Stimulated activated CD4-positive, alpha-beta T cell treated with anti-CD3 and anti-CD28 coated beads, Interleukin-15, amount 100 ng/mL, for 24 hours (primary cell): ENCODE measurements at regions not wholly inside any gene's neighbourhood (a gene's known extent, or its start where the extent isn't known, plus 50 kb on each side); places are given as distances from the start of the nearest gene placed in this dataset.
"Not testable (repeated sequence)": the region's sequence is repeated elsewhere in the genome, so short reads cannot be mapped to it uniquely, and the experiment has no call there.

ENCODE experiments used
- DNase-seq: peaks from one replicate; pipeline ENCODE4 v3.0.0-alpha.2; 2020

DNA sequence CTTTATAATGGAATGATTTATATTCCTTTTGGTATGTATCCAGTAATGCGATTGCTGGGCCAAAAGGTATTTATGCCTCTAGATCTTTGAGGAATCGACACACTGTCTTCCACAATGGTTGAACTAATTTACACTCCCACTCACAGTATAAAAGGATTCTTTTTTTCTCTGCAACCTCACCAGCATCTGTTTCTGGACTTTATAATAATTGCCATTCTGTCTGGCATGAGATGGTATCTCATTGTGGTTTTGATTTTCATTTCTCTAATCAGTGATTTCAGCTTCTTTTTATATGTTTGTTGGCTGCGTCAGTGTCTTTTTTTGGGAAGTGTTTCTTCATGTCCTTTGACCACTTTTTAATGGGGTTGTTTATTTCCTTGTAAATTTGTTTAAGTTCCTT lies 679.3 kb downstream of the JRKL start:
- no peak for DNase-seq

DNA sequence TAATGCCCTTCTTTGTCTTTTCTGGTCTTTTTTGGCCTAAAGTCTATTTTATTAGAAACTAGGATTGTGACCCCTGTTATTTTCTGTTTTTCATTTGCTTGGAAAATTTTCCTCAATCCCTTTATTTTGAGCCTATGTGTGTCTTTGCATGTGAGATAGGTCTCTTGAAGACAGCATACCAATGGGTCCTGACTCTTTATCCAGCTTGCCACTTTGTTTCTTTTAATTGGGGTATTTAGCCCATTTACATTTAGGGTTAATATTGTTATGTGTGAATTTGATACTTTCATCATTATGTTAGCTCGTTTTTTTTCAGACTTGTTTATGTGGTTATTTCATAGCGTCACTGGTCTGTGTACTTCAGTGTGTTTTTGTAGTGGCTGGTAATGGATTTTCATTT lies 682.6 kb downstream of the JRKL start:
- no peak for DNase-seq

DNA sequence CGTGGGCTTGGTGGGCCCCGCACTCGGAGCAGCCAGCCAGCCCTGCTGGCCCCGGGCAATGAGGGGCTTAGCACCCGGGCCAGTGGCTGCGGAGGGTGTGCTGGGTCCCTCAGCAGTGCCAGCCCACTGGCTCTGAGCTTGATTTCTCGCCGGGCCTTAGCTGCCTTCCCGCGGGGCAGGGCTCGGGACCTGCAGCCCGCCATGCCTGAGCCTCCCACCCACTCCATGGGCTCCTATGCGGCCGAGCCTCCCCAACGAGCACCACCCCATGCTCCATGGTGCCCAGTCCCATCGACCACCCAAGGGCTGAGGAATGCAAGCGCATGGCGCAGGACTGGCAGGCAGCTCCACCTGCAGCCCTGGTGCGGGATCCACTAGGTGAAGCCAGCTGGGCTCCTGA lies 686.9 kb downstream of the JRKL start:
- not testable (repeated sequence) for DNase-seq

DNA sequence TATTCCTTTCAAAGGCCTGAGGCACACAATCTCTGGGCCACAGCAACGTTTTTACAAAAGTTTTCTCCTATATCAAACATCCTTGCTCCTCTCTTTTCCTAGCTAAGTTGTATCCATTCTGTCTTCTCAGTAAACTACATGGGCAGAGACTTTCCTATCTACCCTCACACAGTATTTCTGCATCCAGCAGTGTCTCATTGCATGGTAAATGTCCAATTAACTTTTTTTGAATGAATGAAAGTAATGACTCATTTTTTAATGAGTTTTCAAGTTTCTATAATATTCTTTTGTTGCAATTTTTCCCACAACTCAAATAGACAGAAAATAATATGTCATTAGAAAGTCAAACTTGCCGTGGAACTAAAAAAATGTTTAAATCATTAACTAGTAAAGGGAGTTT lies 688.6 kb downstream of the JRKL start:
- DNase-seq: no peak

DNA sequence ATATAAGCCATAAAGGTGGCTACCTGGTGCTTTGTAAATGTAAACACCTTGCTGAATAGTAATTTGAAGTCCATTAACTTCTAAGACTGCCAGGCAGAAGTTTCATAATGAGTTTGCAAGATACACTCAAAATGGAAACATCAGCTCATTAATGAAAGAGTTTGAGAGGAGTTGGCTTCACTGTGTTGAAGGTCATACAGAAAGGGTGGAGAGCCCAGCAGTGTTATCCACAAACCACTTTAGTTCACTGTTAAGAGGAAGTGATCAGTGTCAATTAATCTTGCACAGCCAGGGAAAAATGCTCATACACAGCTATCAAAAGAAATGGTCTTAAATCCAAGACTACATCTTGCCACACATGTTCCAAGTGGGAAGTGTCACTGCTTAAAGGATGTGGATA lies 689.4 kb downstream of the JRKL start:
- no peak for DNase-seq

DNA sequence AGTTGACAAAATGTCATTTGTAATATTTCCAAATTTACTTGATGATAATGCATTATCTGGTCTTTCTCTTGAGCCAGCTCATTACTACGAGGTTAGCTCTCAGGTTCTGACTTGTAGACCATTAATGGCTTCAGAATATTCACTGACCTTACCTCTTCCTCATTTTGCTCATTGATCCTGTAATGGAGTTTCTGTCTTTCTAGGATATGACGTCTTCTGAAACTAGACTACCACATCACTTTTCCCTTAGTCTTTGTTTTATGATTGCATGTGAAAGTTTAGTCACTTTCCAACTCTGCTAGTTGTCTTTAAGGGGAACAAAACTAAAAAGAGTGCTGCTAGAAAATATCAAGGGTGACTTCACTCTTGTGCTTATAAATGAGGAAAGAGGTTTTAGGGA lies 697.6 kb downstream of the JRKL start:
- no peak for DNase-seq

DNA sequence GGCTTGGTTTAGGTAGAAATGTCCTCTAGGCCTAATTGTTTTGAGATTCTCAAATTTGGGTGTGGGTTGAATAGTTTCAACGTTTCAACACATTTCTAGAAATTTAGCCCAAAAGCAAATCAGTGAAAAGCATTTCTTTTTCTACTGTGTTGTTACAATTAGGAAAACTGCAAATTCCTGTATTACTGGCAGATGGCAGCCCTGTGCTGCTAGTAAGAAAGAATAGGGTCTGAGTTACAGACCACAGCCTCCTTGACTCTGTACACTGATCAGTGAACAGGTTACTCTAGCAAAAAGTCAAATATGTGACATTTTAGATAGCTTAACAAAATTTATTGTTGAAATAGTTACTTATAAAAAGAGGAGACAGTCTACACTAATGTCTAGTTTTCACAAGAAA lies 703.0 kb downstream of the JRKL start:
- no peak for DNase-seq

DNA sequence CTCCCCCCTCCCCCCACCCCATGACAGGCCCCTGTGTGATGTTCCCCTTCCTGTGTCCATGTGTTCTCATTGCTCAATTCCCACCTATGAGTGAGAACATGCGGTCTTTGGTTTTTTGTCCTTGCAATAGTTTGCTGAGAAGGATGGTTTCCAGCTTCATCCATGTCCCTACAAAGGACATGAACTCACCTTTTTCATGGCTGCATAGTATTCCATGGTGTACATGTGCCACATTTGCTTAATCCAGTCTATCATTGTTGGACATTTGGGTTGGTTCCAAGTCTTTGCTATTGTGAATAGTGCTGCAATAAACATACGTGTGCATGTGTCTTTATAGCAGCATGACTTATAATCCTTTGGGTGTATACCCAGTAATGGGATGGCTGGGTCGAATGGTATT lies 712.4 kb downstream of the JRKL start:
- not testable (repeated sequence) for DNase-seq

DNA sequence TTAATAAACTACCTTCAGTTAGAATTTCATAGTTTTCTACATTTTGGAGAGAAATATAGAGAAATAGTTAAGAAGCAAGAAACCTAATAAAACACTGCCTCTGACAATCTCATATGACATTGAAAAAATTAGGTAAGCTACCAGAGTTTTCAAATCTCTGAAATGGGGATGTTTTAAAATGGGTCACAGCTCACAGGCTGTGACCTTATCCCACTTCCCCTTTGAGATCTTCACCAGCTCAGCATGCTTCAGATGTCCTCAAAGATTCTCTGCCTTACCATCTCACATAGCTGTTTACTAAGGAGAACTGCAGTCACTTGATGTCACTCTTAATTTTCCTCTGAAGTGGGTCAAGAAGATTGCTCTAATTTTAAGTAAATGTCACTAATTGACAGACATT lies 717.8 kb downstream of the JRKL start:
- no peak for DNase-seq

DNA sequence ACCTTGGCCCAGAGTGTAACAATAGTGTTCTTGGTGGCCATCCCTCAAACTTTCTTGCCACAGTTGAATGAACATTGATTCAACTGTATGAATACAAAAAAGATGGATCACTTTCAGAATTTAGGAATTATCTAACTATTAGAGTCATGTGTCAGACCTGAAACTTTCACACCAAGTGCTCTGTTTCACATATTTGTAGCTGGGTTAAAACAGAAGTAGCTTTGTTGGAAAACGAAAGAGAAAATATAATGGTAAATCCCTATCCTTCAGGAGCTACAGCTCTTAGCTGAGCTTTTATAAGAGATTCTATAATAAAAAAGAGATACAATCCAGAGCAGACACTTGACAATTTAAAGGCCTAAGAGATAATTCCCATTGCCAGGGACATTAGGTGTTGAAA lies 719.3 kb downstream of the JRKL start:
- DNase-seq: no peak

DNA sequence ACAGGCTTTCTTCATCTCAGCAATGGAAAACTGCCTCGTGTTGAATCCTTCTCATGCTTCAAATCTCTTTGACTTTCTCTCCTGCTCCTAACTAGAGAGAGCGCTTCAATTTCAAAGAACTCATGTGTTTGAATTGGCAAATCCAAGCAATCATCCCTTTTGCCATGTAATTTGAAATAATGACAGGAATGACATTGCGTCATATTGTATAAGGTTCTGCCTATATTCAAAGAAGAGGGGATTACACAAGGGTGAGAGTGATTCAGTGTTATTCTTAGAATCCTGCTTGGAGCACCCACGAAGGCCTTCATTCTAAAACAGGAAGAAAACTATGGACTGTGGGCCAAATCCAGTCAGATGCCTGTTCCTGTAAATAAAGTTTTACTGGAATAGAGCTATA lies 720.6 kb downstream of the JRKL start:
- DNase-seq: no peak

DNA sequence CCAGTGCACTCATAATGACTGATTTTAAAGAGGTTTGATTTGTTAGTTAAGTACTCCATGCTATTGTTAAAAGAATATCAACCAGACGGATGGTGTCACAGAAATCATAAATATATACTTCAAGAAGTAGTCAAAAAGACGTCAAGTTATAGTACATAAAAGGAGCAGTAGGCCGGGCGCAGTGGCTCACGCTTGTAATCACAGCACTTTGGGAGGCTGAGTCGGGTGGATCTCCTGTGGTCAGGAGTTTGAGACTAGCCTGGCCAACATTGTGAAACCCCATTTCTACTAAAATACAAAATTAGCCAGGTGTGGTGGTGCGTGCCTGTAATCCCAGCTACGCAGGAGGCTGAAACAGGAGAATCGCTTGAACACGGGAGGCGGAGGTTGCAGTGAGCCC lies 721.7 kb downstream of the JRKL start:
- no peak for DNase-seq

DNA sequence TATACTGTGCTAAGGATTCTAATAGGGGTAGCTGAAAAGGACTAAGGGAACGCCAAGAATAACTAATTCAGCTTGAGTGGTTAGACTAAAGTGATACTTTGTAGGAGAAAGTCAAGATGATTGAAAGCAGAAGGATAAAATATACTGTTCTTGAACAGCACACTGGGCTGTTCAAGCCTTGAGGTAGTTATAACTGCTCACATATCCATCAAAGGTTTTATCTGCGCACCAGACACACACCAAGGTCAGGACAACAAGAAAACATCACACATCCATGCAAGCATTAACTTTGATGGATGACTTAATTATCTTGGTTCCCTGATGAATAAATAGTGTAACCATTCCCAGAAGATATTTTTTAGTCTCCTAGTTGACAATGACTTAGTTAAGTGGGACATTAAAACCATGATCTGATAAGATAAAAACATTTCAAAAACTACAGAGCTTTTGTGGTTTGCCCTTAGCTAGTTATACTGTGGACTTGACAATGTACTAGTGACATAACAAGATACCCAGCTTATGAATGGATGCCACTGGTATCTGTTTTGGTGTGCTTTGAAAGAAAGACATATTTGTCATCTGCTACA lies 728.9 kb downstream of the JRKL start:
- no peak for DNase-seq

DNA sequence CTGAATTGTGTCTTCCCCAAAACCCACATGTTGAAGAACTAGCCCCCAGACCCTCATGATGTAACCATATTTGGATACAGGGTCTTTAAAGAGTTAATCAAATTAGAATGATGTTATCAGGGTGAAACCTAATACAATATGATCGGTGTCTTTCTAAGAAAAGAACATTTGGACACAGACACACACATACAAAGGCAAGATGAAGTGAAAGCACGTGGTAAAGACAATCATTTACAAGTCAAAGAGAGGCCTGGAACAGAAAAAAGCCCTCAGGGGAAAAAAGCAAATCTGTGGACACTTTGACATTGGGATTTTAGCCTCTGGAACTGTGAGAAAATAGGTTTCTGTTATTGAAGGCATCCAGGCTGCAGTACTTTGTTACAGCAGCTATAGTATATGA lies 733.4 kb downstream of the JRKL start:
- no peak for DNase-seq

DNA sequence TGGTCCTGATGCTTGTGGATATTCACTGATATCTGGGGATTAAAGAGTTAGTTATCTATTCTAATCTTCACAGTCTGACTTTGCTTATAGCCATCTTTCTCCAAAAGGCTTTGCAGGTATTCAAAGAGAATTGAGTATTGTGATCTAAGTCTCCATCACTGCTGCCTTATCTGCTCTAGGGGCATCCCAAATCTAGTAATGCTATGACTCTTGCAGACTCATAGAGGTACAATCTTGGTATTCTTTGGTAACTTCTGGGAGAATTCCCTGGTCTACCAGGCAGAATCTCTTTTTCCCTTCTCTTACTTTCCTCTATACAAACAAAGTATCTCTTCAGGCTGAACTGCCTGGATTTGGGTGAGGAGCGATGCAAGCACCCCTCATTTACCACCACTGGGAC lies 746.3 kb downstream of the JRKL start:
- no peak for DNase-seq

DNA sequence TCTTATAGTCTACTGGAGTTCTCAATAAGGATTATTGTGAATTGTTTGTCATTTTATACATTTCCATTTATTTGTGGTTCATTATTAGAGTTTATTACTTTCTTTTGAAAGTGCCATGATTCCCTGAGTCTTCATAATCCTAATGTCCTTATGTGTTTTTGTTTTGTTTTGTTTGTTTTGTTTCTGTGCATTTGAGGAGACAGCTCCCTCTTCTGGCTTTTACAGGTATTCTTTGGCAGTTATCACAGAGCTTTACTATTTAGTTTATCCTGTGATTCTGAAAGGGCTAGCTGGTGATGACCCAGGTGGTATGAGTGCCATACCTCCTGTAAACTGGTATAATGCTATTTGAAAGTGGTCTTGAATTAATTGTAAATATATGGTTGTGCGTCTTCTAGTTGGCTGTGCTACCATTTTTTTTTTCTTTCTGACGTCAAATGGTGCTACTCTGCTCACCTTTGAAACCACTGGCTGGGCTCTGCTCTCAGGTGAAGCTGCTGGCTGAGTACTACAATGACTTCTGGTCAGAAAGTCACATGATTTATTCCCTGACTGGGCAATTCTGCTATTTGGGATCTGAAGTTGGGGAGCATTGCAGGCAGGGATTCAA lies 751.2 kb downstream of the JRKL start:
- no peak for DNase-seq

DNA sequence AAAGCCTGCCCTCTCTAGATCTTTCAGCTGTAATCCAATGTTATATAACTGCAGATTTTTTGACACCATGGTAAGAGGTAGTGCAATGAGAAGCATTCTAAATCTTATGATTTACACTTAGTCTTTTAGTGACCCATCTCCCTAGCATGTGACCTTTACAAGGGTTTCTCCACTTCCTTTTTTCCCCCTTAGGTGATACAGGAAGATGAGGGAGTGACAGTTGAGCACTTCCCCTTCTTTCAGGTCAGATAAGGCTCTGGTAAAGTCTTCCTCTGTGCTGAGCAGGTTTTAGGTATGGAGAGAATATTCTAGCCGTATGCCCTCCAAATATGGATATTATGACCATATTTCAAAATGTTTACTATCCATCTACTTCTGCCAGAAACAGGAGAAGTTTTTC lies 753.6 kb downstream of the JRKL start:
- no peak for DNase-seq

DNA sequence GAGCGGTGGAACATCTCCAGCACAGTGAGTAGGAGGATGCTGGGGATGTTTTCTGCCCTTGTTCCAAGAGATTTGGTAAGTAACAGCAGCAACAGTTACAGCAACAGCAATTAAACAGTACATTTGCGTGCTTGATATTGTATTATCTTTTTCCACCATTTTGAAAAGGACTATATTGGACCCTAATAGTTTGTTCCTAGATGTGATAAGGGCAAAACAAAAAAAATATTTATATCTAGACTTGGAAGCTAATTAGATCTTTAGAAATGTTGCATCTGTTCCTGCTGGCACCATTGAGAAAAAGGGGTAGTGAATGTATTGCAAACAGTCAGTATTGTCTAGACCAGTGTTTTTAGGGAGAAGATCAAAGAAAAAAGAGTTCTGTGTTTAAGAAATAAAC lies 759.9 kb downstream of the JRKL start:
- no peak for DNase-seq

DNA sequence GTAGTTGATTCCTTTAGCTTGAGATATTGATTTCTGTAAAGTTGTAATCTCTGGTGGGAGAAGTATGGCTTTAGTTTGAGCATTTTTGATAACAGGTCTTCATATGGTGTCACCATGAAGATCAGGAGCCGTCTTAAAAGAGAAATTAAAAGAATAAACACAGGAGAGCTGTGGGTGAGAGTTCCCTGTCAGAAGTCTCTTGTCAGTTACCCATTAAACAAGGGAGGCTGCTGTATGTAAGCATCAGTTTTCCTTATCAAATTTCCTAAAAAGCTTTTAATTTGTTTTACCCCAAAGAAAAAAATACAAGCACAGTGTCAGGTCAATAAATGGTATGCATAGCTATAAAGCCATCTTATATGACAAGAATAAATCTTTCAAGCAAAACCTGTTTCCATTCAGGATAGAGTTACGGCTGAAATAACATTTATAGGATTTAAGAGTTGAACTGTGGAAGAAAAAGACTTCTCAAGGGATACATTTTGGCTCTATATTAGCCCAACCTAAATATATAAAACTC lies 767.5 kb downstream of the JRKL start:
- no peak for DNase-seq

DNA sequence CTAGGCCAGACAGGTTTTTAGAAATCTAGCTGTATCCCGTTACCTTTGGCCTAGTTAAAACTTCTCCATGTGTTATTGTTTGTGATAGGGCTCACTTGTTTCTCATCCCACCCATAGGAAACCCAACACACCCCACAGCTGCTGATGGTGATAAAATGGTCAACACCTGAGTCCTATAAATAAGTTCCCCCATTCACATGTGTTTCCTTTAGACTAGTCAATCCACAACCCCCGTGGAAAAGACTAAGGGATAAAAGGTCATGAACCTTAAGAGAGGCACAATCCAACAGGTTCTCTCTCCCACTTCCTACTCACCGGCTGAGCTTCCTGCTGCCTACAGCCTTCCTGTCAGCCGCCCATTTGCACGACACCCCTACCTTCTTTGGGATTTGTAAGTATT lies 768.4 kb downstream of the JRKL start:
- DNase-seq: no peak

DNA sequence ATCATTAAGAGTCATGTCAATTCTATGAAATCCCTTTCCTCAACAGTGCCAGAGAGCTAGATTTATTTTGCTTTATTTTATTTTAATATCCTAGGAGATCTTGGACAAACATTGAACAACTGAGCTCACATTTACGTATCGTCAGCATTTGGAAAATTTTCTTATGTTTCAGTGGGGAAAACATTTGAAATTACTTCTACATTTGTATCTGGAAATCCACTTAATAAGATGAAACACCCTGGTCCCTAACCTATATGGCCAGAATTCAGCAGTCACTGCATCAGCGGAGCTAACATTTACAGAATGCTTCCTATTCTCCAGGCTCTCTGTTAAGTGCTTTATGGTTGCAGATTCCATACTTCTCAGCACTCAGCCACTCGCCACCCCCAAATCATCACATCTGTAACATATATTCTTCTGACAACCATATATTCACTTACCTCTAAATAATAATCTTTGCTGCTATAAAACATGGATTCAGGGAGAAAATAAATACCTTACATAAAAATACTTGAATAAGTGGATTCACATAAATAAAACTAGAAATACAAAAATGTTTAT lies 773.9 kb downstream of the JRKL start:
- DNase-seq: no peak

DNA sequence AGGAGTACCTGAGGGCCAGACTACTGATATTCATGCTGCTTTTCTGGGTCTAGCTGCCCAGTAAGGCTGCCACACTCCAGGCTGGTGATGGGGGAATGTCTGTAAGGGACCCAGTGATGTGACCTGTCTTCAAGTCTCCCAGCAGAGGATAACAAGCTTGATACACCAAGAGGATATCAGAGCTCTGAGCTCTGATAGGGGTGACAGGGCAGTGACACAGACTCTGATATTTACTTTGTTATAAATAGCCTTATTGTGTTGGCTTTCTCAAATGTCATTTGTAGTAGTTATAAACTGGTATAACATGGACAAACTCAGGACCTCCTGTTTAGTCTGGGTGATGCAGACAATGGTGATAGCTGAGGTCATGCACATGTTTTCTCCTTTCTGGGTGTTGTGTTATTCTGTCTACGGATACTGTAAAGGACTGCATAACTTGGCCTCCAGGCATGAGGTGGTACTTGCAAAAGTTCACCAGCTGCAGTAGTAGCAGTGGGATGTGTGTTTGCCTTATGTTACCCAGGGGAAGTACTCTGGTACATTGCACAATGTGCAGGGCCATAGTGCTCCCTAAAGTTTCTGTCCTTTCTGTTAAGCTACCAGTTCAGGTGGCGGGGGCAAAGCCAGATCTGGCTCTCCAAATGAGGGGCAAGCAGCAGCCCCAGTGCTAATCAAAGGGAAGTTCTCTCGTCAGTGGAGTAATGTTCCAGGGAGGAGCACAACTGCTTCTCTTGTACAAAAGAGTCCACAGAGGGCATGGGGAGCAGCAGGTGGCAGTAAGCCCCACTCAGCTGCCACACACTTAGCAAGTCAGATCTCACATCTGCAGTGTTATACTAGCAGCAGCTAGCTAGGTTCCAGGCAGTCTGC lies 812.2 kb downstream of the JRKL start:
- DNase-seq: no peak

DNA sequence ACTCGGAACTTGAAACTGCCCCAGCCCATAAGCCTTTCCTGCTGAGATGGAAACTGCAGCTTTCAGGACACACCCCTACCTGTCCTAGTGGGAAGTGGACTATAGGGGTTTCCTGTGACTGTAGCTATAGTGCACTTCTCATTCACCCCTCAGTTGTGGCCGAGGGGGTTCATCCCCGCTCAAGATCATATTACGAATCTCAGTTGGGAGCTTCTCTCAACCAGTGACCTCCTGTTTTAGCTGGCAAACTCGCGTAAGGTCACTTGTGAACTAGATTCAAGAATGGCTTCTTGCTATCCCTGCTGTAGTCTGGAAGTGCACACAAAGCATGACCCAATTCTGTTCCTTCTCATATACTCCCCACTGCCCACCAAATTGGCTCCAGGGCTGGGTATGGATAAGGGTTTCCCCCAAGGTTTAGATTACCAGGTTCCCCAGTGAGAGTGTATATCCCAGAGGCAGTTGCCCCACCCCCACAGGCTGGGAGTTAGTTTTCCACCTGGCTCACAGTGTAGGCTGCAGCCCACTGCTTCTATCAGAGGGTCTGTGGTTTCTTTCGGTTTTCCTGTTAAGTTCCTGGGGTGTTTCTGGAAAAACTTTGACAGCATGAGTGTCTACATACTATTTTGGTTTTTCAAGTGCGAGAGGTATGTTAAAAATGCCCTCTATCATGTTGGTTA lies 812.9 kb downstream of the JRKL start:
- no peak for DNase-seq
